ENCODE measurements at regions not wholly inside any gene's neighbourhood (a gene's known extent, or its start where the extent isn't known, plus 50 kb on each side); places are given as distances from the start of the nearest gene placed in this dataset.
"Not testable (repeated sequence)": the region's sequence is repeated elsewhere in the genome, so short reads cannot be mapped to it uniquely, and the experiment has no call there.

GRCh38 chr7:153224890-153225289 lies 465.3 kb downstream of the ACTR3B start:
- no peaks in the 10 kb centered on the region for H3K36me3 ChIP-seq (ENCODE audit: control insufficient read depth in 4 of 4, insufficient read depth in 3 of 4, low read depth in 1 of 4, low read length in 3 of 4)
- H3K9ac ChIP-seq (ENCODE audit: low read depth in 1 of 2, low read length in 2 of 2) = no peak overlapping the region
- peaks cover 0 to 3% (median 0%) of the 10 kb centered on the region in 4 donors for H3K27me3 ChIP-seq (ENCODE audit: control insufficient read depth in 4 of 4, insufficient read depth in 4 of 4, low read length in 3 of 4)
- 70% methylated on average over 1 of the region's 1 CpG for WGBS
- peaks cover 0 to 3% (median 0%) of the 10 kb centered on the region in 4 donors for H3K9me3 ChIP-seq (ENCODE audit: control insufficient read depth in 4 of 4, low read length in 3 of 4)
- H3K4me1 ChIP-seq (ENCODE audit: control insufficient read depth in 4 of 4, insufficient read depth in 4 of 4, low read length in 3 of 4) = no peaks in the 10 kb centered on the region
- H3K4me3 ChIP-seq (ENCODE audit: low read depth in 1 of 3, low read length in 3 of 3) = no peak overlapping the region
- TF ChIP-seq HNF4A (conservative IDR thresholded peaks at IDR 0.05) (no peak), FOXA1 (IDR thresholded peaks at IDR 0.05) (no peak), CTCF (IDR thresholded peaks at IDR 0.05; ENCODE audit: low read depth, low read length, missing input control) (no peak), FOXA2 (IDR thresholded peaks at IDR 0.05) (no peak), RAD21 (IDR thresholded peaks at IDR 0.05) (no peak), SP1 (IDR thresholded peaks at IDR 0.05) (no peak), YY1 (IDR thresholded peaks at IDR 0.05) (no peak), EGR1 (IDR thresholded peaks at IDR 0.05; ENCODE audit: low read depth in 2 of 2) (no peak), TAF1 (conservative IDR thresholded peaks at IDR 0.05) (no peak), NR2F2 (IDR thresholded peaks at IDR 0.05) (no peak), REST (IDR thresholded peaks at IDR 0.05) (no peak), ZBTB33 (IDR thresholded peaks at IDR 0.05) (no peak), HNF4G (IDR thresholded peaks at IDR 0.05) (no peak)
- DNase-seq (ENCODE audit: low spot score) = no peak
- H3K27ac ChIP-seq (ENCODE audit: low read depth in 1 of 2, low read length in 2 of 2) = no peak overlapping the region

GRCh38 chr7:153245136-153245535 lies 485.6 kb downstream of the ACTR3B start:
- DNase-seq (ENCODE audit: low spot score); H3K4me3 ChIP-seq (ENCODE audit: low read depth in 1 of 3, low read length in 3 of 3); H3K27me3 ChIP-seq (ENCODE audit: control insufficient read depth in 4 of 4, insufficient read depth in 4 of 4, low read length in 3 of 4); H3K4me1 ChIP-seq (ENCODE audit: control insufficient read depth in 4 of 4, insufficient read depth in 4 of 4, low read length in 3 of 4); H3K36me3 ChIP-seq (ENCODE audit: control insufficient read depth in 4 of 4, insufficient read depth in 3 of 4, low read depth in 1 of 4, low read length in 3 of 4); H3K9me3 ChIP-seq (ENCODE audit: control insufficient read depth in 4 of 4, low read length in 3 of 4); H3K9ac ChIP-seq (ENCODE audit: low read depth in 1 of 2, low read length in 2 of 2); H3K27ac ChIP-seq (ENCODE audit: low read depth in 1 of 2, low read length in 2 of 2): not testable (repeated sequence)
- 84% methylated on average over 7 of the region's 7 CpGs for WGBS

Measured in liver (tissue), 8 donors.